HAP-1 (cell line): ENCODE measurements at regions not wholly inside any gene's neighbourhood (a gene's known extent, or its start where the extent isn't known, plus 50 kb on each side); places are given as distances from the start of the nearest gene placed in this dataset.

Experiments
- DNase-seq, 2 experiments: peaks; one replicate each; pipeline ENCODE4 v3.0.0-alpha.2; 2016 to 2020; ENCODE audit warnings: low spot score in 2 of 2
- H3K27me3 ChIP-seq: fragments of 250-450 bp; sonication (Bioruptor Pico); 2 replicates; pipeline ENCODE4 v1.5.1; 2020; ENCODE audit warnings: low read depth, mild to moderate bottlenecking, moderate library complexity
- H3K36me3 ChIP-seq: fragments of 250-450 bp; sonication (Bioruptor Pico); replicated peaks from 2 replicates; pipeline ENCODE4 v1.5.1; 2020; ENCODE audit warnings: mild to moderate bottlenecking
- H3K4me1 ChIP-seq: fragments of 250-450 bp; sonication (Bioruptor Pico); 2 replicates; pipeline ENCODE4 v1.5.1; 2020; ENCODE audit warnings: mild to moderate bottlenecking
- H3K4me3 ChIP-seq: fragments of 250-450 bp; sonication (Bioruptor Pico); 2 replicates; pipeline ENCODE4 v1.5.1; 2020; ENCODE audit warnings: mild to moderate bottlenecking, moderate library complexity
- H3K9me3 ChIP-seq: fragments of 250-450 bp; sonication (Bioruptor Pico); 2 replicates; pipeline ENCODE4 v1.5.1; 2020; ENCODE audit warnings: mild to moderate bottlenecking, moderate library complexity
- in situ Hi-C: fragments of 300-500 bp; cut with MboI; formaldehyde crosslinking; loops from 3 replicates; pipeline ENCODE4 v1.14.3; 2020; ENCODE audit warnings: low sequenced_read_pairs, inconsistent platforms, mixed read lengths

GRCh38 chr9:80380301-80380700 lies 808.5 kb downstream of the TLE4 start:
- H3K27me3 ChIP-seq = no peaks in the 10 kb centered on the region
- H3K36me3 ChIP-seq = no peaks in the 10 kb centered on the region
- no peak for DNase-seq
- no peaks in the 10 kb centered on the region for H3K9me3 ChIP-seq
- no peaks in the 10 kb centered on the region for H3K4me1 ChIP-seq
- in situ Hi-C loops = no loop called here
- no peak overlapping the region for H3K4me3 ChIP-seq

DNA sequence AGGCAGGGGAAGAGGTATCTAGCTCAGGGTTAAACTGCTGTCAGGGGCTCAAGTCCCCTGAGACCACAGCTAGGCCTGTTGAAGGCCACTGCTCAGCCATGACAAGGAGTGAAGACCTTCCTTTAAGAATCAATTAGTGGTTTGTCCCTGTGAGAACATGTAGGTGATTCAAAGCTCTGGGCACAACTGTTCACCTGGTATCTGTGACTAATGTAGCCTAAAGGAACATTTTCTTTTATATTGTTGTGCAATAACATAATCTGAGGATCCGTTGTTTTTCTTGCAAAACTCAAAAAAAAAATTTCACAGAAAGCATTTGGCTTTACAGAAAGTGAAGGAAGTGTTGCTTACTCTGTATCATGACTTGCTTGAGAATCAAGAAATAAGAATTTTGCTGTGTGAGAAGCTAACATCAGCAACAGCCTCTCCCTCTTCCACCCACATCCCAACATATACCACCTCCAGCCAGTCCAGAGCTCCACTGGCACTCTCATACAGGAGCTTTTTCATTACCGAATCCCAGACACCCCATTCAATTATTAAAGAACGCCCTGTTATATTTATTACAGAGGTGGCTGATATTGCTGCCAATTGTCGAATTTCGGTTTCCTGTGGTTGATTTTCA lies 807.0 kb downstream of the TLE4 start:
- Histone ChIP-seq H3K4me3 (no peak overlapping the region), H3K4me1 (no peaks in the 10 kb centered on the region), H3K36me3 (no peaks in the 10 kb centered on the region), H3K9me3 (no peaks in the 10 kb centered on the region), H3K27me3 (no peaks in the 10 kb centered on the region)
- no peak for DNase-seq
- in situ Hi-C loops = no loop called here

DNA sequence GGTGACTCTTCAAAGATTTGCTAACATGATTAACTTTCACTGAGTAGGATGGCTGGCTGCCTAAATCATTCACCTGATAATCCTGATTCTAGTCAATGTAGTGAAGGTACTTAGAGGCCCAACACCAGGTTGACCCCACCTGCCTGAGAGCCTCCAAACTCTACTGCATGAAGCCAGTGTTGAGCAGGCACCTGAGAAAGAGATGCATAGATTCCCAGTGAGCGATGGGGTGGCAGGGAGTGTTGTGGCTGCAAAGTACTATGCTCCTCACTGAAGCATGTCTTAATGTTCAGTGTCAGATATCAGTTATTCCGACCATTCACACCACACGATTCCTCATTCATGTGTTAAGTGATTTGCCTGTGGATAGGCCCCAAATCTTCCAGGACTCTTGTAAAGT lies 804.4 kb downstream of the TLE4 start:
- Histone ChIP-seq H3K9me3 (no peaks in the 10 kb centered on the region), H3K36me3 (no peaks in the 10 kb centered on the region), H3K27me3 (no peaks in the 10 kb centered on the region), H3K4me3 (no peak overlapping the region), H3K4me1 (no peaks in the 10 kb centered on the region)
- in situ Hi-C loops = no loop called here
- DNase-seq = no peak

DNA sequence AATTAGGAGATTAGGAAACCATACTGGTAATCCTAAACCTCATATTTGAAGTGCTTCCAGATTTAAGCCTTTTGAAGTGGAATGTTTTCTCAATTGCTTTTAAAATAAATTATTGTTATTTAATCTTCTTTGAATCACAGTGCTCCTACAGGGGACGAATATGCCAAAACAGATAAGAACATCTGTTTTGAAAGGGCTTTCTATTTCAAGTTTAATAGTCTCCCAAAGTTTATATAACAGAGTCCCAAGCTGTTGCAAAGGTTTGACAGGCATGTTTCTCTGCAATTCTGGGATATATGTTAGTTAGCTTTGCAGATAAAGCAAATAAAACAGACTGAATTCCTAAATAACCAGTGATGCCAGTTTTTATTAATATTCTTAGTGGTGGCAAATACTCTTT lies 803.7 kb downstream of the TLE4 start:
- no peaks in the 10 kb centered on the region for H3K36me3 ChIP-seq
- no peaks in the 10 kb centered on the region for H3K27me3 ChIP-seq
- in situ Hi-C loops = no loop called here
- no peak overlapping the region for H3K4me3 ChIP-seq
- no peak for DNase-seq
- H3K9me3 ChIP-seq = no peaks in the 10 kb centered on the region
- H3K4me1 ChIP-seq = no peaks in the 10 kb centered on the region

GRCh38 chr9:80369641-80370040 lies 797.9 kb downstream of the TLE4 start:
- Histone ChIP-seq H3K9me3 (no peaks in the 10 kb centered on the region), H3K27me3 (no peaks in the 10 kb centered on the region), H3K4me3 (no peak overlapping the region), H3K4me1 (no peaks in the 10 kb centered on the region), H3K36me3 (no peaks in the 10 kb centered on the region)
- in situ Hi-C loops = no loop called here
- DNase-seq = no peak

- H3K9me3 ChIP-seq = no peaks in the 10 kb centered on the region
- in situ Hi-C loops = no loop called here
- DNase-seq = no peak
- H3K27me3 ChIP-seq = no peaks in the 10 kb centered on the region
- H3K36me3 ChIP-seq = no peaks in the 10 kb centered on the region
- no peaks in the 10 kb centered on the region for H3K4me1 ChIP-seq
- no peak overlapping the region for H3K4me3 ChIP-seq
These were observed 794.9 kb downstream of the TLE4 start for GRCh38 chr9:80366626-80367025.

DNA sequence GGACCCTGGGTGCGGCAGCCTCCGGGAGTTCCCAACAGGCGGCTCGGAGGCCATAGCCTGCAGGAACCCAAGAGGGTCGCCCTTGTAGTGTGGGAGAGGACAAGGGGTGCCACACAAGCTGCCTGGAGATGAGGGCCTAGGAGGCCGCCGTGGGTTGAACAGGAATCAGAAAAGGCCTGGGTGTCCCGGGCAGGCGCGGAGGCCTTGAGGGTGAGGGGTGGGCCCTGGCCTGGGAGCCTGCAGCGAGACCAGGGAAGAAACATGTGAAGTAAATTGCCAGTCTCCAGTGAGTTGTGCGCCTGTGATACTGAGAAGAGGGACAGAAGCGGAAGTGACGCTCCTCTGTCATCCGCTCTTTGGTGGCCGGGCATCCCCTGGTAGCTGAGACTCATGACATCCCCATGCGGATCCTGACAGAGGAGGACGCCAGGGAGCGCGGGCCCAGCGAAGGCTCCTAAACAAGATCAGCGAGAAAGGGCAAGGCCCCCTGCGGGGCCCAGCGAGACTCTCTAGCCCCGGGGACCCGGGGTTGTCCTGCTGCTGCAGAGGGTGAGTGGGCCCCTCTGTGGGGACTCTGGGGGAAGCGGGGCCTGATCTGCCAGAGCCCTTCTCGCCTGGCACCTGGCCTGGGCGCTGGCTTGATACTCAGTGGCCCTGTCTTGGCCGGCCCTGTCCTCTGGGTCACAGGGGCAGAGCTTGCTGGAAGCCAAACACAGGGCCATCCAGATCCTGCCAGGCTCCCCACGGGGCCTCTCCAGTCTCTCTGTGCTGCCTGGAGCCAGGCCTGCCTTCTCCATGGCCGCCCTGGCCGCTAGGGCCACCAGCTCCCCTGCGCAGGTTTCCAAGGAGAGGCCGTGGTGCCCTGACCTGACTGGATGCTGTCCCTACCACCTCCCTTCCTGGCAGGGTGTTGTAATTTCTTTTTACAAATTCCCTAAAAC lies 788.4 kb downstream of the TLE4 start:
- Histone ChIP-seq H3K4me3 (no peak overlapping the region), H3K27me3 (no peaks in the 10 kb centered on the region), H3K9me3 (no peaks in the 10 kb centered on the region), H3K36me3 (no peaks in the 10 kb centered on the region), H3K4me1 (no peaks in the 10 kb centered on the region)
- no peak for DNase-seq
- in situ Hi-C loops = no loop called here

GRCh38 chr9:80359291-80359690 lies 787.5 kb downstream of the TLE4 start:
- no peak overlapping the region for H3K4me3 ChIP-seq
- H3K27me3 ChIP-seq = no peaks in the 10 kb centered on the region
- no peaks in the 10 kb centered on the region for H3K36me3 ChIP-seq
- H3K4me1 ChIP-seq = no peaks in the 10 kb centered on the region
- in situ Hi-C loops = no loop called here
- H3K9me3 ChIP-seq = no peaks in the 10 kb centered on the region
- DNase-seq = no peak

GRCh38 chr9:80352967-80353366 lies 781.2 kb downstream of the TLE4 start:
- no peaks in the 10 kb centered on the region for H3K36me3 ChIP-seq
- DNase-seq = no peak
- no peak overlapping the region for H3K4me3 ChIP-seq
- in situ Hi-C loops = no loop called here
- H3K9me3 ChIP-seq = no peaks in the 10 kb centered on the region
- no peaks in the 10 kb centered on the region for H3K27me3 ChIP-seq
- H3K4me1 ChIP-seq = no peaks in the 10 kb centered on the region

DNA sequence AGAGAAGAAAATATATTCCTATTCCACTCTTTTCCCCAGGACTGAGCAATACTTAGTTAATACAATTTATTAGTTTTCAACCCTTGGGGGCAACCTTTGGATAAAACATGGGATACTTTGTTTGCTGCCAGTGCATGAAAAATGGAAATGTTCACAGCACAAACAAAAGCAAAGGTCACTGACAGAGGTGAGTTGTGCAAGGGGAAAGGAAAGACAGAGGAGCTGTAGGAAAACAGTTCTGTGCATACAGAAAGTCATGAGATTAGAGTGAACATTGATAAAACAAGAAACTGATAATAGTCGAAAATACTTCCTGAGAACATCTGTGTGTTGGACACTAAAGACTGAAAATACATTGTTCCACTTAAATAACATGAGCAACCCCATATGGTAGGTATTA lies 779.8 kb downstream of the TLE4 start:
- Histone ChIP-seq H3K4me1 (no peaks in the 10 kb centered on the region), H3K4me3 (no peak overlapping the region), H3K27me3 (no peaks in the 10 kb centered on the region), H3K9me3 (no peaks in the 10 kb centered on the region), H3K36me3 (no peaks in the 10 kb centered on the region)
- no peak for DNase-seq
- in situ Hi-C loops = no loop called here

- Histone ChIP-seq H3K36me3 (no peaks in the 10 kb centered on the region), H3K27me3 (no peaks in the 10 kb centered on the region), H3K9me3 (no peaks in the 10 kb centered on the region), H3K4me1 (no peaks in the 10 kb centered on the region), H3K4me3 (no peak overlapping the region)
- no peak for DNase-seq
- in situ Hi-C loops = no loop called here
These were observed 754.3 kb downstream of the TLE4 start for GRCh38 chr9:80326105-80326504.

GRCh38 chr9:80320916-80321315 lies 749.2 kb downstream of the TLE4 start:
- Histone ChIP-seq H3K4me1 (no peaks in the 10 kb centered on the region), H3K27me3 (no peaks in the 10 kb centered on the region), H3K36me3 (no peaks in the 10 kb centered on the region), H3K4me3 (no peak overlapping the region), H3K9me3 (no peaks in the 10 kb centered on the region)
- no peak for DNase-seq
- in situ Hi-C loops = no loop called here

- in situ Hi-C loops = no loop called here
These were observed 748.7 kb downstream of the TLE4 start for GRCh38 chr9:80320480-80320879.

DNA sequence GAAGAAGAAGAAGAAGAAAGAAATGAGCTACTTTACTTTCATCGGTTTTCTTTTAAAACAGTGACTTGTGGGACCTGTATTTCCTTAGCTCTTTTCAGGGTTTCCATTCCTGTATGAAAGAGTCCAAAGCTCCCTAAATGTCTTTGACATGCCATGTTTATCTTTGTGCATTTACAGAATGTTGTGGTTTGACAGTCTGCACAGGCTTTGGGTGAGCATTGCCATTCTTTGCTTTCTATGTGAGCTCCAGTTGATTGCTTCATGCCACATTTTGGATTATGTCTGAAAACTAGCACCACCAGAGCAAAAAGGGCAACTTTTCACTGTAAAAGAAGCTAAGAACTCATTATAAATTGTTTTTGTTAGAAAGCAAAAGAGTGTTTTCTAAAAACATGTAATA lies 733.4 kb downstream of the TLE4 start:
- Histone ChIP-seq H3K4me1 (no peaks in the 10 kb centered on the region), H3K4me3 (no peak overlapping the region), H3K36me3 (no peaks in the 10 kb centered on the region), H3K27me3 (no peaks in the 10 kb centered on the region), H3K9me3 (no peaks in the 10 kb centered on the region)
- in situ Hi-C loops = no loop called here
- DNase-seq = no peak

More at GRCh38 chr9:80320480-80320879, 748.7 kb downstream of the TLE4 start:
- Histone ChIP-seq H3K9me3 (no peaks in the 10 kb centered on the region), H3K36me3 (no peaks in the 10 kb centered on the region), H3K4me3 (no peak overlapping the region), H3K27me3 (no peaks in the 10 kb centered on the region), H3K4me1 (no peaks in the 10 kb centered on the region)
- no peak for DNase-seq
